SK-N-SH (cell line): ENCODE measurements at regions not wholly inside any gene's neighbourhood (a gene's known extent, or its start where the extent isn't known, plus 50 kb on each side); places are given as distances from the start of the nearest gene placed in this dataset.

Experiments used
- CTCF ChIP-seq: fragments of 200-600 bp; sonication (generic); IDR thresholded peaks from 2 replicates; pipeline ENCODE4 v1.6.1; 2017; ENCODE audit warnings: antibody characterized with exemption, mild to moderate bottlenecking, moderate library complexity
- EP300 ChIP-seq, 2 experiments: IDR thresholded peaks; 2 replicates each; pipeline versions ENCODE4 v1.4.0 to v1.6.1; 2012; ENCODE audit warnings: borderline replicate concordance in 1 of 2, low read depth in 1 of 2, low read length in 1 of 2
- FOXM1 ChIP-seq: IDR thresholded peaks from 2 replicates; pipeline ENCODE4 v1.4.0; 2012; ENCODE audit warnings: low read depth, mild to moderate bottlenecking
- GATA2 ChIP-seq: sonication (generic); formaldehyde crosslinking; IDR thresholded peaks from 2 replicates; pipeline ENCODE4 v1.5.0; 2020; ENCODE audit warnings: mild to moderate bottlenecking, missing genetic modification reagents
- MXI1 ChIP-seq: IDR thresholded peaks from 2 replicates; pipeline ENCODE4 v1.6.1; 2012; ENCODE audit warnings: mild to moderate bottlenecking, low read depth, low read length, improper control_type of control experiment
- PBX3 ChIP-seq: IDR thresholded peaks from 2 replicates; pipeline ENCODE4; 2012
- TAF1 ChIP-seq: IDR thresholded peaks from 2 replicates; pipeline ENCODE4 v1.6.1; 2012; ENCODE audit warnings: low read depth, mild to moderate bottlenecking, low read length, moderate library complexity, borderline replicate concordance
- TCF12 ChIP-seq: IDR thresholded peaks from 2 replicates; pipeline ENCODE4 v1.4.0; 2012
- TEAD4 ChIP-seq: IDR thresholded peaks from 2 replicates; pipeline ENCODE4 v1.4.0; 2012; ENCODE audit warnings: mild to moderate bottlenecking, borderline replicate concordance; ENCODE audit not compliant: insufficient read depth
- USF1 ChIP-seq: IDR thresholded peaks from 2 replicates; pipeline ENCODE4 v1.4.0; 2012; ENCODE audit warnings: low read depth, borderline replicate concordance

GRCh38 chr6:23278180-23278532 lies 708.8 kb downstream of the HDGFL1 start:
- TF ChIP-seq TEAD4 (no peak), TCF12 (no peak), TAF1 (no peak), GATA2 (CRISPR knock-in tag) (no peak), CTCF (no peak), USF1 (no peak), PBX3 (no peak), FOXM1 (no peak), EP300 (IDR thresholded peaks at IDR 0.05; ENCODE audit: borderline replicate concordance in 1 of 2, low read depth in 1 of 2, low read length in 1 of 2) (no peak), MXI1 (no peak)
